ENCODE measurements at regions not wholly inside any gene's neighbourhood (a gene's known extent, or its start where the extent isn't known, plus 50 kb on each side); places are given as distances from the start of the nearest gene placed in this dataset.

DNA sequence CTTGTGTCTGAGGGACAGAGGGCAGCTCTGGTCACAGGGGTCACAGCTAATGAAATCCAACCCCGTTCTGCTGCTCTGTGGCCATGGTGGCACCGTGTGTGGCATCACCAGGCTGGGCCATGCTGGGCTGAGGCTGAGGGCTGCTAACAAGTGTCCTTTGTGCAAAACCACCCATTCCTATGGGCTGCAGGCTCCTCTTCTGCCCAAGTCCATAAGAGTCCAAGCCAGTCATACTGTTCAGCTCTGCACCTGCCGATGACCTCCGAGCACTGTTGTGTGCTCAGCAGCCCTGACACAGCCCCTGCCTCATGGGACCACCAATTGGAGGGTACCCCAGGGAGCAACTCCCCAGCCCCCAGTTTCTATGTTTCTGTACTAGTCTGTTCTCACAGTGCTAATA, 133.1 kb downstream of the WDR11 start:
- DNase-seq: no peak

DNA sequence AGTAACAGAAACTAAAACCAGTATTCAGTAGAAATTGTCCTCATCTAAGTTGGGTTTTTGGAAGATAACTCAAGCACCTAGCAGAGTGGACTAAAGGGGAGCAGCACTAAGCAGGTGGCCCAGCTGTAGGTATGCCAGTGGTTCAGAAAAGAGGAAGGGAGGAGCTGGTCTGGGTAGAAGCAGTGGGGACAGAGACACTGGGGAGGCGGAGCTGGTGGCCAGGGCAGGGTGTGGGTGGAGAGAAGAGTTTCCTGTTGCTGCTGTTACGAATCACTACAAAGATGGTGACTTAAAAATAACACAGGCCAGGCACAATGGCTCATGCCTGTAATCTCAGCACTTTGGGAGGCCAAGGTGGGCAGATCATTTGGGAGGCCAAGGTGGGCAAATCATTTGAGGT, 136.2 kb downstream of the WDR11 start:
- DNase-seq: no peak

DNA sequence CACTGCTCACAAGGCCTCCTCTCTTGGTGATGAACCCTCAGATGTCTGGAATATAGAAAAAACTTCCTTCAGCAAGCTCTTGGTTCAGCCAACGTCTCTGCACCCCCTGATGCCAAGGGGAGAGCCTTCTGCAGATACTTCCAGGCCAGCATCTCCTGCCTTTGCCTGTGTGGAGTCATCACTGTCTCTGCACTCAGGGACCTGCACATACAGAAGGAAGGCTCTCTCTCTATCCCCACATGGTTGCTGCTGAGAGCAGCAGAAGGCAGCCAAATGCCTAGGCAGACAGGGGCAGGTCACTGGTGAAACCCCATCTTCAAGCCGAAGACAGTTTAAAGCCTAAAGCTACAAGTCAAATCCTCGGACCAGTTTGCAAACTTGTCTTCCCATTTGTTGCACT, 137.6 kb downstream of the WDR11 start:
- no peak for DNase-seq

DNA sequence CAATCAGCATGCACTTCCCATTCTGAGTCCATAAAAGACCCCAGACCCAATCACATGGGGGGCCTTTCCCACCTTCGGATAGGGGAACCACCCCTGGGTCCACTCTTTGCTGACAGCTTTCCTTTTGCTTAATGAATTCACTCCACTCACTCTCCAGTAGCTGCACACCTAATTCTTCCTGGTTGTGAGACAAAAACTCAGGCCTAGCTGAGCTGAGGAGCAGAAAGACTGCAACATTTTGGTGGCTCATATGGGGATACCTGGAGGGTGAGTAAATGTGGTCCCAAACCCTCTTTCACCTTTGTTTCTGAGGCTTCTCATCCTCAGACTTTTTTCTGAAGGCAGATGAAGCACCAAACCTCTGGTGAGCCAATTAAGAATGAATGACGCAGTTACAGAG, 138.1 kb downstream of the WDR11 start:
- no peak for DNase-seq

DNA sequence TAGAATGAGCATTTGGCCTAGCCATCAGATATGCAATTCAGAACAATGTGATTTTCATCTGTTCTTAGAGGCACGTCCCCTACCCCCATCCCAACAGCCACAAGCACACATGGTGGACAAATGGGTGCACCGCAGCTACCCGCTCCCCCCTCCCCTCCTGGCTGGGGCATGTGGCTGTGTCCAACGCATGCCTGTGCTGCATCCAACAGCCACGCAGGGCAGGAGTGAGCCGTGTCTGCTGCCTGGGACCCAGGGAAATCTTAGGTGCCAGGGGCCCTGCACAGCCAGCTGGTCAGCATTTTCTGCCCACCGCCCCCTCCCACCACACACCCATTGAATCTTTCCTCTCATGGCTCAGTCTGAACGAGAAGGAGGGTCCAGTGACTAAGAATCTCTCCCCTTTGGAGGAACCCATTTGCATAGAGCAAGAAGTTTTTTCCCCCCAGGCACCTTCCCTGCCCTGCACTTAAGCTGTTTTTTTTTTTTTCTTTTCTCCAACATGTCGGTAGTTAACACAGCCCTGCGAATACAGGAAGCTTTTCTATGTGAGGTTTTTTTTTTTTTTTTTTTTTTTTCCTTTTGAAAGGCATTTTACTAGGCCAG, 138.9 kb downstream of the WDR11 start:
- no peak for DNase-seq

DNA sequence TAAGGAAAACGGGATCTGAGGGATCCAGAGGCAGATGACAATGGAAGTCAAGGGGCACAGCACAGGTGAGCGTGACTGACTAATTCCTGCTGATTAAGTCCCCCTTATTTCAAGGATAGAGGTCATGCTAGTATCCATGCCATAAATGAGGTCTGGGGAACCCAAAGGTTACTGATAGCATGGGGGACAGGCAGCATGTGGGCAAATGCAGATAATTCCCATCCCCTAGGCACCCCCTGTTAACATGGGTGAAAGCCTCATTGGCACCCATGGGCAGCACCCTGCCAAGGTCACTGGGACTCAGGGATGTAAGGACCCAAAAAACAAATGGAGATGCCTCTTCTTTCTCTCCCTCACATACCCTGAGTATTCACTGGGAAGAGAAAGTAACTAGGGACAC, 139.7 kb downstream of the WDR11 start:
- DNase-seq: no peak

DNA sequence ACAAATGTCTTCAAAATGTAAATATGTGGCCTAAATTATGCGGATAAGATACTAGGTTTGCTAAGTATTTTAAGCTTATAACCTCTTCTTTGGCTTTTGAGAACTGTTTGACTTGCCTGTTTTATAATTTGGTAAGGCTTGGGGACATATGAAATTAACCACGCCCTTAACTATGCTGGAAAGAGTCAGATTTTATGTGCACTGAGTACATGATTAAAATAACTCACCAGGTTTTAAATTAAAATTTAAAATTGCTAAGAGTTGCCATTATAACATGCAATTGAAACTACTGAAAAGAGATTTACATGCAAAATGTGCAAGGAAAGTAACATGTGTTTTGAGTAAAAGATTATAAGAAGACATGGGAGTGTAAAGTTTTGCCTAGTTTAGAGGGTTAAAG, 141.9 kb downstream of the WDR11 start:
- DNase-seq: no peak

DNA sequence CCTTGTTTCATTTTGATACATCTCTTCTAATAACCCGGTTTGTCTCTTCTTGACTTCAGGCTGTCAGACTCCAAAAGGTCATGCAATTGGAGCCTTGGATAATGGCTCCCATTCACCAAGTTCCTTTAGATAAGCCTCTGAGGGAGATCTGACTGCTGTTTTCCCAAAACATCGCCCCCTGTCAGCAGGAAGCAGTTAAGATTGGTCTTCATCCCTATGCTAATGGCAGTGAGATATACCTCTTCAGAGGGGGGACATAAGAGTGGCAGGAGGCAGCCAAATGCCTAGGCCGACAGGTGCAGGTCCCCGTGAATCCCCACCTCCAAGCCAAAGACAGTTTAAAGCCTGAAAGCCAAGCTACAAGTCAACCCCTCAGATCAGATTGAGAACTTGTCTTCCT, 144.6 kb downstream of the WDR11 start:
- DNase-seq: no peak

DNA sequence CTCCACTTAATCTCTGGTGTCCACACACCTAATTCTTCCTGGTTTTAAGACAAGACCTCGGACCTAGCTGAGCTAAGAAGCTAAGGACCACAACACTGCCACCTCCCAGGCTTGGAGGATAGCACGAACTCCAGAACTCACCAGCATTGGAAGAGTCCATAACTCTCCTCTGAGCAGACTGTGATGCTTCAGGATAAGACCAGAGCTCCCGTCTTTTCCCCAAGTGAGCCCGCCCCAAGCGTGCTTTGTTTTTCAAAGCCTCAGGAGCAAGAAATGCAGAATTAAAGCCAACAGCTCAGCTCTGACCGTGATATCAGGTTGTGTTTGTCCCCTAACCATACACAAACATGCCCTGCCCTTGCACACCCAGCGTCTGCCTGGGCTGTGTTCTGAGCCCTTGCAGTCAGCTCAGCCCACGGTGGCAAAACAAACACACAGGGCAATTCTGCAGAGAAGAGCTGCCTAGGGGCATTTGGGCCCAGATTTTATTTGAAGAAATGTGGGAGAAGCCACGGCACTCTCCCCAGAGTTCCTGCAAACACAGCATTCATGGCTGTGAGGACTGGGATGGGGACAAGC, 145.4 kb downstream of the WDR11 start:
- no peak for DNase-seq

DNA sequence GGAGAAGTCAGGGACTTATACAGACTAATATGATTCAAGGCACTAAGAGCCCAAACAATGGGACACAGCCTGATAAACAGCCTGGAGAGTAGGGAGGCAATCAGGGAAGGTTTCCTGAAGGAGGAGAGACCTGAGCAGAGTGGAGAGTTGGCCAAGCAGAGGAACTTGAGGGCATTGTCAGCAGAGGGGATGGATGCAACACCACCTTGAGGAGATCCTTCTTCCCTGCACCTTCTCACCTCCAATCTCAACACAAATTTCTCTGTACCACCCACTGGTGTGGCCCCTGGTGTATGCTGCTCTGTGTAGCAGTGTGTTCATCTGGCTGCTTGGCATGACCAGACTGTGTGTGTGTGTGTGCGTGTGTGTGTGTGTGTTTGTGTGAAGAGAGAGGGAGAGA, 146.2 kb downstream of the WDR11 start:
- DNase-seq: no peak

DNA sequence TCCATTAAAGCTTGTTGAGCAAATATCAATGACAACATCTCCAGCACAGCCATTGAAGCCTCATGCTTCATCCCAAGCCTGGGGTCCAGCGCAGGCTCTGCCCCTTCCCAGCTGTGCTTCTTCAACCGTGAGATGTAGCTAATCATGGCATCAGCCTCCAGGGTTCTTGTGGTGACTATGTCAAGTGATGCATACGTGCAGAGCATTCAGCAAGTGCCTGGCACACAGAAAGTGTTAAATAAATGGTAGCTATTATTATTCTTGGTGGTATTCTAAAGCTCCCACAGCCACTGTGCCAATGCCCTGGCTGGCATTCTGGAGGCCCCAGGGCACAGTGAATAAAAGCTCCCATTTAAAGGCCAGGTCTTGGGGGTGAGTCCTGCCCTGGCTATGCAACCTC, 146.6 kb downstream of the WDR11 start:
- no peak for DNase-seq

DNA sequence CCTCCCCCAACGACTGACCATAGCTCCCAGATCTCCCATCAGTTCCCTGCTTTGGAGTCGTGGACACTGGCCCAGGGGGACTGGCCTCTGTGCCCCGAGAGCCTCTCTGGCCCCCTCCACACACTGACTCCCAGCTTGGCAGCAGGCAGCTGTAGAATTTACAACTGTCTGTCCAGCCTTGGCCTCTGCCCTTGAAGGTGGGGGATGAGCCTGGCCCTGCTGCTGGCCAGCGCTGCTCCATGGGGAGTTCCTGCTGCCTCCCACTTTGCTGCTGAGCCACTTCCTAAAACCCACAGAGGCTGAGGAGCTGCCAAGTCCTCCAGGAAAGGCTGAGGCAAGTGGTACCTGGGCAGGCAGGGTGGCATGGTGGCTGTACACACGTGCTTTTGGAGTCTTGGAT, 147.1 kb downstream of the WDR11 start:
- DNase-seq: no peak

DNA sequence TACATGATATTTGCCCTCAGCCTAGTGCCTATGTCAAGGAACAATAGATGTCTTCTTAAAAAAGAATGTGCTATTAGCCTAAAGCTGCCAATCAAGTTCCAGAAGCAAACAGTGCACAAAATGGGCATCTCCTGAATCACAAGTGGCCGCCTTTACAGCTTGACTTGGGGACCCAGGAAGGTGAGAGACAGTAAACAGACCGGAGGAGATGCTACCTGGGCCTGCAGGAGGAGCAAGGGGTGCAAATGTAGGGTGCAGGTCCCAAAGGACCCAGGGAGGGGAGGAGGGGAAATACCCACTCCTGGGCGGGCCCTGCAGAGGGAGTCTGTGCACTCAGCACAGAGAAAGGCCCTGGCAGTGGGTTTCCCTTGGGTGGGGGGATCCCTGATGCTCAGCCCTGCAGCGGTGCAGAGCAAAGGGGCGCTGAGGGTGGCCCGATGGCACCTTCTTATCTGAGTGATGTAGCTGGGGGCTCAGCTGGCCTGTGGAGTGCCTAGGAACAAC, 147.7 kb downstream of the WDR11 start:
- no peak for DNase-seq

DNA sequence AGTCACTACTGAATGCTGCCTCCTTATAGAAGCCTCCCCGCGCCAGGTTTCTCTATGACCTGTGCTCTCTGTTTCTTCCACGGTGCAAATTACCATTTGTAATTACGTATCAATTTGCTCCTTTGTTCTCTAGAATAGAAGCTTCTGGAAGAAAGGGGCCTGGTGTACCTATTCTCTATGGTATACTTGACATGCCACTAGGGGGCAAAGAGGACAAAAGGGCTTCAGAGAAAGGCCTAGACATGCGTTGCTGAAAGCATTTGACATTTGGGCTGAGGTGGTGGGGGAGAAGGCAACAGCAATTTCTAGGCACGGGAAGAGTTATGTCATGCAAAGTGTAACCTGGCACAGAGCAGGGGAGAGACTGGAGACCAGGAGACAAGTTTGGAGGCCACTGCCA, 148.7 kb downstream of the WDR11 start:
- no peak for DNase-seq

DNA sequence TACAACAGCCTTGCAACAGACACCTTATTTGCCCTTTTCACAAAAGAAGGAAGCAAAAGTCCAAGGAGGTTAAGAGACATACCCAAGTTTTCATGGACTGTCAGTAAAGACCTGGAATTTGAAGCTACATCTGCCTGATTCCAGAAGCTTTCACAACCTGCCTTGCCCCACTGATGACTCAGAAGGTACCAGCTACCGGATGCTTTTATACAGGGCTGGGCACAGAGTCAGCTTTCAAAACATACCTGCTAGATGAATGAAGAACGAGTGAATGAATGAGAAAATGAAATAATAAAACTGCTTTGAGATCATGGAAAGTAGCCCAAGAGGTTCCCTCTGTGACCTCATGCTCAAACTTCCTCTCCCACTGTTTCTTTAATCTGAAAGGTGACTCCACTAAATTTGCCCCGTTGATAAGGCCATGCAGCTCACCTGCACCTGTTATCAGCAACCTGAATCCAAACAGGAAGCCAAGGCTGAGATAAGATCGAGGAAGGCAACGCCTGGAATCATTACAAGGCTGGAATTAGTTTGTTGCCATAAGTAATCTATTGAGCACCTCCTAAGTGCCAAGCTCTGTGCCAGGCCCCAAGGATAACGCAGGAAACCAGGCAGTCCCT, 151.5 kb downstream of the WDR11 start:
- no peak for DNase-seq

DNA sequence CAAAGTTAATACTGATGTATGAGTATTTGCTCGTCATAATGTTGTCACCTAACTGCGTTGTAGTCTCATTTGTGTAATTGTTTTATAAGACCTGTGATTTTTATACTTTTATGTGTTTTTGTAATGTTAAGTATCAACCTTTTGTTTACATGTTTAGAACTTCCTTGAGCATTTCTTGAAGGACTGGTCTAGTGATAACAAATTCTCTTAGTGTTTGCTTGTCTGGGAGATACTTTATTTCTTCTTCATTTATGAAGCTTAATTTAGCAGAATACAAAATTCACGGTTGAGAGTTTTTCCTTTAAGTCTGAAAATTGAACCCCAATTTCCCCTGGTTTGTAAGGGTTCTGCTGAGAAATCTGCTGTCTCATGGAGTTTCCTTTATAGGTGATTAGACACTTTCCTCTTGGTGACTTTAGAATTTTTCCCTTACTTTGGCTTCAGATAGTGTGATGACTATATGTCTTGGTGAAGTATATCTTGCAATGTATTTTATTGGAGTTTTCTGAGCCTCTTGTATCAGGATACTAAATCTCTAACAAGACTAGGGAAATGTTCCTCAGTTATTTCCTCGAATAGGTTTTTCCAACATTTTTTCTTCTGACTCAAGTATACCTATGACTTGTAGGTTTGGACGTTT, 154.9 kb downstream of the WDR11 start:
- DNase-seq: no peak

DNA sequence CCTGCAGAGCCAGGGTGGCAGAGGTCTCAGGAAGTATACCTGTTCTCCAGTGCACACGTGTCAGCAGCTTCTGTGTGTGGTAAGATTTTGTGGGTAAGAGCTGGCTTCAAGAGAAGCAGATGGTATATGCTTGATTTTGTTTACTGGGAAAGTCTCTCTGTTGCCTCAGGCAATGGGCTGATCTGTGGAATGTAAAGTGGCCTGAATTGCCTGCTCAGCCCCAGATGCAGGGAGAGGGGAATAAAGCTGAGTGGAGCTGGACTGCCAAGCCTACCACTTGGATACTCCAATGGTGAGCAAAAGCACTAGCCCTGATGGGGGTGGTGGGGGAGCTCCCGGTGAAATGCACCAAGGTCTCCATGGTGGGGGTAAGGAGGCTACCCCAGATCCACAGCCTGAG, 156.1 kb downstream of the WDR11 start:
- DNase-seq: no peak

DNA sequence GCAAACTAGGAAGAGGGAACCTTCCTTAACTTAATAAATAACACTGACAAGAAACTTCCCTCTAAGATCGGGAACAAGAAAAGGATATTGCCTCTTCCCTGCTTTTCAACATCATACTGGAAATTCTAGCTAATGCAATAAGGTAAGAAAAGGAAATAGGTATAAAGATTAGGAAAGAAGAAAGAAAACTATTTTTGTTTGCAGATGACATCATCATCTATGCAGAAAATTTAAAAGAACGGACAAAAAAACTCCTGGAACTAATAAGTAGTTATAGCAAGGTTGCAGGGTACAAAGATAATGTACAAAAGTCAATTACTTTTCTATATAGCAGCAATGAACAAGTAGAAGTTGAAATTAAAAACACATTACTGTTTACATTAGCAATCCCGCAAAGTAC, 164.8 kb downstream of the WDR11 start:
- no peak for DNase-seq

DNA sequence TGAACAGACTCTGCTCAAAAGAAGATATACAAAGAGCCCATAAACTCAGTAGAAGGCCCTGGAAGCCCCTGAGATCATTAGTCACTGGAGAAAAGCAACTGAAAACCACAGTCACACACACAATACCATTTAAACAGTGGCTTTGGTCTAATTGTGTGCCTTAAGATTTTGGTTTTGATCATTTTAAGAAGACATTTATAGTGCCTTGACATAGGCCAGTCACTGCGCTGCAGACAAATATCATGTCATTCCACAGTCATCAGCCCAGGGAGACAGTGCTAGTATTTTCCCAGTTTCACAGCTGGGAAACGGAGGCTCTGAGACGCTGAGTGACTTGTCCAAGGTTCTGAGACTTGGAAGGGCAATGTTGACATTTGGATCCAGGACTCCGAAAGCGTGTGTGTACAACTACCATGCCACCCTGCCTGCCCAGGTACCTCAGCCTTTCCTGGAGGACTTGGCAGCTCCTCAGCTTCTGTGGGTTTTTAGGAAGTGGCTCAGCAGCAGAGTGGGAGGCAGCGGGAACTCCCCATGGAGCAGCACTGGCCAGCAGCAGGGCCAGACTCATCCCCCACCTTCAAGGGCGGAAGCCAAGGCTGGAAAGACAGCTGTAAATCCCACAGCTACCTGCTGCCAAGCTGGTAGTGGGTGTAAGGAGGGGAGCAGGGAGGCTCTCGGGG, 173.9 kb downstream of the WDR11 start:
- DNase-seq: no peak

DNA sequence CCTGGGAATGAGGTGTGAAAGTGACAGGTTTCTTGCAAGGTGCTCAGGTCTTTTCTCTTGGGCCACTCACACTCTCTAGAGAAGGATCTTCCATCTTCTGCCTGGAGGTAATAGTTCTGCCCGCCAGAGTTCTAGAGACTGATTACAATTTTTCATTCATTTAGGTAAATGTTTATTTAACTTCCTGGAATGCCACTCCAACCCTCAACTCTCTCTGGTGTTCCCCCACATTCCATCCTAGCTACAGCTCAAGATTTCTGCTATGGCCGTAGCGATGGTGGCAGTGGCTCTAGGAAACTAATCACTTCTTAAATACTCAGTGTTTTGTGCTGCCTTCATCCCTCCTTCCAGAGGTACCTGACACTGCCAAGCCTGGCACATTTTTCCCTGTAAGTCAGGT, 174.6 kb downstream of the WDR11 start:
- no peak for DNase-seq

DNA sequence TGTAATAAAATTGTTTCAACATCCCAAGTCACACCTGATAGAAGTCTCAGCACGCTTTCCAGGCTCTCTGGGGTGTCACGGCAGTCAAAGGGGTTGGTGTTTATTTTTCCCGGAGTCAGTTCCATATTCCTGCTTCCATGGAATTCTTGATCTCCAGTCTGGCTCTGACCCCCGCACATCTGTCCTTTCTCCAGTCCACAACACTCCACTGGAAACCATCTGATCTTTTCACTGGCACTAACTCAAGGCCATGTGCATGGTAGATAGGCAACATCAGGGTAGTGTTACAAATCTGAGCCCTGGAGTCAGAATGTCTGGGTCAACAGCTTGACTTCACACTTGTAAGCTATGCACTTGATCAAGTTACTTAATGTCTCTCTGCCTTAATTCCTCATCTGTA, 176.2 kb downstream of the WDR11 start:
- no peak for DNase-seq

DNA sequence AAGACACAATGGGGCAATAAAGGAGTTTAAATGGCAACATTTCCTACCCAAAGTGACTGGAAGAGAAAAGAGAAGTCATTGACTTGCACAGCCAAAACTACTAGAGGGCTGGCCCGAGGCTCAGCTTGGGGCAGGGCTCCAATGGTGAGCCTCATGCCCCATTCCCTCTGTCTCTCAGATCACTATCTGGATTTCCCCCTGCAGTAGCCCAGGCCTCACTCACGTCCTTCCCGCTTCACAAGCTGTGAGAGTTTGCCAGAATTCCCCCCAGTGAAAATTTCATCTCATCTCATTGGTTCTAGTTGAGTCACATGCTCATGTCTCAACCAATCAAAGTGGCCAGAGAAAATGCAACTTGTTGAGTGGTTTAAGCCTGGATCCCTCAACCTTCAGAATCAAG, 181.3 kb downstream of the WDR11 start:
- no peak for DNase-seq

DNA sequence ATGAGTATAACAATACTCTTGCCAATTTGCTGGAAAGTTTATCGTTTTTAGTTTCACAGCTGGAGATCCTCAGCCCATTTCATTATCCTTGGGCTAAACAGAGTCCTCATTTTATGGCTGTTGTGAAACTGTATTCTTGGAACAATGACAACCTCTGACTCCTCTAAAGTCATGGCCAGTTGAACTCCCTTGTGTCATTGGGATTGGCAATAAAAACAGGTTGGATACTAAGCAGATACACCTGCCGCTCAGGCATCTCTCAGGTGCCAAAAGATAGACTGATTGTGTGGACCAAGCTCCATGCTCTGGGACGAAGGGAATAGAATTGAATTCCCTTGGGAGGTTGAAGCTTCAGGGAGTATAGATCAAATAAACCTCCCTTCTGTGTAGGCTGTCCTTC, 182.2 kb downstream of the WDR11 start:
- DNase-seq: no peak

DNA sequence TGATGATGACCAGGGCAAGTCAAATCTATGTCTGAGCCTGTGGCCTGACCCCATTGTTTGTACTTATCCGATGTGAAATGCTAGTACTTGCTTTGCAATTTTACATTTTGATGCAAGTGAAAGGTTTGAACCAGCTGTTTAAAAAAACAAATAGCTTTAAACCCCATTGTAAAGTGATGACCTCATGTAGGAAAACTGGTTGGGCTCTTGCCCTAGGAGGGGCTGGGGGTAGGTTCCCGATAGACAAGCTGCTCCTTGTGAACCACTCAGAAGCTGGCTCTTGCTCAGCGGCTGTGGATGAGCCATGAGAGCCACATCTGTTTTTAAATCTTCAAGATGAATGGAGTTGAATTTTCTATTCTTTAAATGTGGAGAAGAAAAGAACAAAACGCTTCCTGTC, 185.3 kb downstream of the WDR11 start:
- DNase-seq: no peak

Measured in activated CD4-positive, alpha-beta T cell treated with anti-CD3 and anti-CD28 coated beads, Interleukin-10, Interleukin-2, amounts not matched to agents 100 ng/mL and 50 ng/mL, durations not matched to agents 16 hours and 8 hours (primary cell).